GM23338 (cell line): ENCODE measurements at regions not wholly inside any gene's neighbourhood (a gene's known extent, or its start where the extent isn't known, plus 50 kb on each side); places are given as distances from the start of the nearest gene placed in this dataset.

ENCODE experiments used
- ATAC-seq: fragments of 200-7000 bp; cut with Tn5 transposase; 3 replicates; pipeline ENCODE4 v1.9.1; 2020
- DNase-seq: peaks from one replicate; pipeline ENCODE4 v3.0.0-alpha.2; 2015; ENCODE audit warnings: low spot score
- H2AFZ ChIP-seq: fragments of 200-600 bp; sonication (generic); 2 replicates; pipeline ENCODE4 v1.8.0; 2016; ENCODE audit warnings: antibody characterized with exemption, mild to moderate bottlenecking, moderate library complexity
- H3F3A ChIP-seq: fragments of 200-600 bp; sonication (generic); replicated peaks from 2 replicates; pipeline ENCODE4 v1.8.0; 2017; ENCODE audit warnings: antibody characterized with exemption, mixed run types, low read depth
- H3K27ac ChIP-seq: fragments of 200-600 bp; sonication (generic); 2 replicates; pipeline ENCODE4 v1.6.1; 2016; ENCODE audit warnings: low read depth
- H3K27me3 ChIP-seq: fragments of 200-600 bp; sonication (generic); 2 replicates; pipeline ENCODE4 v1.8.0; 2016; ENCODE audit warnings: mild to moderate bottlenecking, mixed run types, moderate library complexity; ENCODE audit not compliant: insufficient read depth
- H3K36me3 ChIP-seq: fragments of 200-600 bp; sonication (generic); 2 replicates; pipeline ENCODE4 v1.8.0; 2016; ENCODE audit warnings: mild to moderate bottlenecking; ENCODE audit not compliant: insufficient read depth
- H3K4me1 ChIP-seq: fragments of 200-600 bp; sonication (generic); 2 replicates; pipeline ENCODE4 v1.8.0; 2016; ENCODE audit warnings: mild to moderate bottlenecking, moderate library complexity; ENCODE audit not compliant: insufficient read depth
- H3K4me2 ChIP-seq: fragments of 200-600 bp; sonication (generic); 2 replicates; pipeline ENCODE4 v1.7.1; 2017; ENCODE audit warnings: mixed run types
- H3K4me3 ChIP-seq: fragments of 200-600 bp; sonication (generic); 2 replicates; pipeline ENCODE4 v1.6.1; 2016; ENCODE audit warnings: mixed run types
- H3K79me2 ChIP-seq: fragments of 200-600 bp; sonication (generic); replicated peaks from 2 replicates; pipeline ENCODE4 v1.8.0; 2017; ENCODE audit warnings: mild to moderate bottlenecking; ENCODE audit not compliant: insufficient read depth
- H3K9me2 ChIP-seq: fragments of 200-600 bp; sonication (generic); 2 replicates; pipeline ENCODE4 v1.8.0; 2017; ENCODE audit not compliant: insufficient read depth
- H4K20me1 ChIP-seq: fragments of 200-600 bp; sonication (generic); replicated peaks from 2 replicates; pipeline ENCODE4 v1.8.0; 2017; ENCODE audit warnings: mild to moderate bottlenecking; ENCODE audit not compliant: insufficient read depth
- H3K27ac Mint-ChIP-seq: 2 replicates; pipeline ENCODE4 v1.8.0; 2020; ENCODE audit warnings: inconsistent platforms, mild to moderate bottlenecking, moderate library complexity, mixed read lengths
- H3K27me3 Mint-ChIP-seq: 3 replicates; pipeline ENCODE4 v1.8.0; 2022; ENCODE audit warnings: low read depth, mild to moderate bottlenecking, moderate library complexity, mixed read lengths, inconsistent platforms; ENCODE audit not compliant: insufficient read depth, poor library complexity
- H3K36me3 Mint-ChIP-seq: 3 replicates; pipeline ENCODE4 v1.8.0; 2021; ENCODE audit warnings: low read depth, mild to moderate bottlenecking, inconsistent platforms, moderate library complexity, mixed read lengths
- H3K4me1 Mint-ChIP-seq: 3 replicates; pipeline ENCODE4 v1.8.0; 2020; ENCODE audit warnings: mild to moderate bottlenecking, inconsistent platforms, mixed read lengths
- H3K4me3 Mint-ChIP-seq: 3 replicates; pipeline ENCODE4 v1.8.0; 2021; ENCODE audit warnings: moderate library complexity, mild to moderate bottlenecking, inconsistent platforms, mixed read lengths
- H3K9me3 Mint-ChIP-seq: 3 replicates; pipeline ENCODE4 v1.8.0; 2020; ENCODE audit warnings: moderate library complexity, mild to moderate bottlenecking, inconsistent platforms, mixed read lengths
- ETS1 ChIP-seq: IDR thresholded peaks from 2 replicates; pipeline ENCODE4 v1.6.1; 2016; ENCODE audit warnings: antibody characterized with exemption
- EZH2phosphoT487 ChIP-seq: fragments of 200-600 bp; sonication (generic); IDR thresholded peaks from one replicate; pipeline ENCODE4 v1.8.1; 2018; ENCODE audit warnings: antibody characterized with exemption; ENCODE audit not compliant: unreplicated experiment
- JUNB ChIP-seq: IDR thresholded peaks from one replicate; pipeline ENCODE4 v1.6.1; 2016; ENCODE audit warnings: antibody characterized with exemption; ENCODE audit not compliant: unreplicated experiment
- NANOG ChIP-seq: IDR thresholded peaks from 2 replicates; pipeline ENCODE4 v1.6.1; 2016; ENCODE audit warnings: antibody characterized with exemption, borderline replicate concordance
- POLR2AphosphoS5 ChIP-seq: IDR thresholded peaks from 2 replicates; pipeline ENCODE4 v1.6.1; 2016; ENCODE audit warnings: antibody characterized with exemption, low read depth
- REST ChIP-seq: IDR thresholded peaks from one replicate; pipeline ENCODE4 v1.6.1; 2018; ENCODE audit warnings: antibody characterized with exemption; ENCODE audit not compliant: unreplicated experiment
- STAT1 ChIP-seq: IDR thresholded peaks from one replicate; pipeline ENCODE4 v1.6.1; 2016; ENCODE audit warnings: antibody characterized with exemption; ENCODE audit not compliant: unreplicated experiment
- ZNF331 ChIP-seq: fragments of 250-450 bp; sonication (Bioruptor Pico); IDR thresholded peaks from 2 replicates; pipeline ENCODE4 v1.5.0; 2020; ENCODE audit warnings: low read depth, mild to moderate bottlenecking, moderate library complexity

DNA sequence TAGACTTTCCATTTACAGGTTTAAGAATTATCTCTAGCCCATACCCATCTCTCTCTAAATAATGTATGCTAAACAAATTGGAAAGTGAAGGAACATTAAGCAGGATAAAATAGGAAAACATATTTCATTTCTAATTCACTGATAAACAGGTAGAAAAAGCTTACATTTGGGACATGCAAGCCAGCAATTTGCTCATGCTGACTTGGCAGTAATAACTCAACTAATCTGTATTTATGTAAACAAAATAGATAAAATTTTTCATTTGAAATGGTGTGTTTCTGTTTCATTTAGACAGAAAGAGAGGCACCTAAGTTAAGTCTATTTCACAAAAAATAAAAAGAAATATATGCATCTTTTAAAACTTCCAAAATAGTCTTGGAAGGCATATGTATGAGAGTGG, 877.3 kb upstream of the LRRTM1 start (continued):
- TF ChIP-seq REST, result no peak

DNA sequence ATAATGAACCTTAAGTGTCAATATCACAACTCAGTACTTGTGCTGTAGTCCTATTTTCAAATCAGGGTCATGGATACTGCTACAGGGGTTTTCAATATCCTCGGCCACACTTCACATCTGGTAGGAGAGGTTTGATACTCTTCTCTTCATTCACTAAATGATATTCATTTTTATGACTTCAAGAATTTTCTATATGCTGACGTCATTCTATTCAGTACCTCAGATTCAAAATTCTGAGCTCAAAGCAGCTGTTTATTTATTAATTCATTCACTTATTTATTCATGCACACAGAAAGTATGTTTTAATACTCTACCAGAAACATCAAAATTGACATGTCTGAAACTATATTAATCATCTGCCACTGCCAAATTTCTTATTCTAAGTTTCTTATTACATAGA, 866.9 kb upstream of the LRRTM1 start:
- H3F3A ChIP-seq, result no peaks in the 10 kb centered on the region
- Mint-ChIP-seq H3K4me3 (no peak overlapping the region), H3K27ac (no peak overlapping the region), H3K36me3 (no peaks in the 10 kb centered on the region), H3K27me3 (peaks cover 2% of the 10 kb centered on the region), H3K4me1 (no peaks in the 10 kb centered on the region), H3K9me3 (no peaks in the 10 kb centered on the region)
- no peaks in the 10 kb centered on the region for H3K36me3 ChIP-seq
- H3K27me3 ChIP-seq, result no peaks in the 10 kb centered on the region
- TF ChIP-seq JUNB (no peak), ZNF331 (CRISPR knock-in tag) (no peak), REST (no peak), POLR2AphosphoS5 (no peak), ETS1 (no peak), NANOG (no peak), EZH2phosphoT487 (no peak), STAT1 (no peak)
- H3K79me2 ChIP-seq, result no peaks in the 10 kb centered on the region
- no peak overlapping the region for H2AFZ ChIP-seq
- no peak overlapping the region for H3K27ac ChIP-seq
- no peak for ATAC-seq
- H4K20me1 ChIP-seq, result no peaks in the 10 kb centered on the region
- H3K4me1 ChIP-seq, result no peaks in the 10 kb centered on the region
- no peak overlapping the region for H3K4me3 ChIP-seq
- H3K9me2 ChIP-seq, result no peaks in the 10 kb centered on the region
- no peak overlapping the region for H3K4me2 ChIP-seq
- DNase-seq, result no peak
